ENCODE measurements at regions not wholly inside any gene's neighbourhood (a gene's known extent, or its start where the extent isn't known, plus 50 kb on each side); places are given as distances from the start of the nearest gene placed in this dataset.

- H3K36me3 ChIP-seq (ENCODE audit: control insufficient read depth, insufficient read depth, low read length), result no peaks in the 10 kb centered on the region
- no peaks in the 10 kb centered on the region for H3K4me1 ChIP-seq (ENCODE audit: control insufficient read depth, insufficient read depth, low read length)
- no CpG with 5 or more reads among the region's 4 CpGs for WGBS (ENCODE audit: insufficient coverage, low lambda C conversion rate)
- no peak overlapping the region for H3K27ac ChIP-seq (ENCODE audit: low read length)
- no peaks in the 10 kb centered on the region for H3K9me3 ChIP-seq (ENCODE audit: control insufficient read depth, low read depth, low read length)
- H3K27me3 ChIP-seq (ENCODE audit: control insufficient read depth, insufficient read depth, low read length), result no peaks in the 10 kb centered on the region
- no peak for DNase-seq
- H3K4me3 ChIP-seq (ENCODE audit: low read length), result no peak overlapping the region
Measured at GRCh38 chr6:99219788-99220187, 129.7 kb downstream of the FAXC start.

- H3K4me1 ChIP-seq (ENCODE audit: control insufficient read depth, insufficient read depth, low read length), result no peaks in the 10 kb centered on the region
- H3K36me3 ChIP-seq (ENCODE audit: control insufficient read depth, insufficient read depth, low read length), result no peaks in the 10 kb centered on the region
- no peak for DNase-seq
- H3K4me3 ChIP-seq (ENCODE audit: low read length), result no peak overlapping the region
- H3K27ac ChIP-seq (ENCODE audit: low read length), result no peak overlapping the region
- WGBS (ENCODE audit: insufficient coverage, low lambda C conversion rate), result 74% methylated on average over 2 of the region's 6 CpGs
- no peaks in the 10 kb centered on the region for H3K9me3 ChIP-seq (ENCODE audit: control insufficient read depth, low read depth, low read length)
- H3K27me3 ChIP-seq (ENCODE audit: control insufficient read depth, insufficient read depth, low read length), result no peaks in the 10 kb centered on the region
Measured at GRCh38 chr6:99216959-99217358, 132.5 kb downstream of the FAXC start.

- no peaks in the 10 kb centered on the region for H3K36me3 ChIP-seq (ENCODE audit: control insufficient read depth, insufficient read depth, low read length)
- no peaks in the 10 kb centered on the region for H3K27me3 ChIP-seq (ENCODE audit: control insufficient read depth, insufficient read depth, low read length)
- H3K4me3 ChIP-seq (ENCODE audit: low read length), result no peak overlapping the region
- no peak overlapping the region for H3K27ac ChIP-seq (ENCODE audit: low read length)
- WGBS (ENCODE audit: insufficient coverage, low lambda C conversion rate), result no CpG with 5 or more reads among the region's 2 CpGs
- H3K9me3 ChIP-seq (ENCODE audit: control insufficient read depth, low read depth, low read length), result no peaks in the 10 kb centered on the region
- DNase-seq, result no peak
- H3K4me1 ChIP-seq (ENCODE audit: control insufficient read depth, insufficient read depth, low read length), result no peaks in the 10 kb centered on the region
Measured at GRCh38 chr6:99195986-99196655, 153.4 kb downstream of the FAXC start.

GRCh38 chr6:99192561-99192960 lies 156.9 kb downstream of the FAXC start:
- Histone ChIP-seq H3K36me3 (ENCODE audit: control insufficient read depth, insufficient read depth, low read length) (no peaks in the 10 kb centered on the region), H3K27me3 (ENCODE audit: control insufficient read depth, insufficient read depth, low read length) (no peaks in the 10 kb centered on the region), H3K4me3 (ENCODE audit: low read length) (no peak overlapping the region), H3K9me3 (ENCODE audit: control insufficient read depth, low read depth, low read length) (no peaks in the 10 kb centered on the region), H3K4me1 (ENCODE audit: control insufficient read depth, insufficient read depth, low read length) (no peaks in the 10 kb centered on the region), H3K27ac (ENCODE audit: low read length) (no peak overlapping the region)
- no CpG with 5 or more reads among the region's 4 CpGs for WGBS (ENCODE audit: insufficient coverage, low lambda C conversion rate)
- DNase-seq, result no peak

- no peak for DNase-seq
- Histone ChIP-seq H3K4me3 (ENCODE audit: low read length) (no peak overlapping the region), H3K27ac (ENCODE audit: low read length) (no peak overlapping the region), H3K9me3 (ENCODE audit: control insufficient read depth, low read depth, low read length) (no peaks in the 10 kb centered on the region), H3K27me3 (ENCODE audit: control insufficient read depth, insufficient read depth, low read length) (no peaks in the 10 kb centered on the region), H3K36me3 (ENCODE audit: control insufficient read depth, insufficient read depth, low read length) (no peaks in the 10 kb centered on the region), H3K4me1 (ENCODE audit: control insufficient read depth, insufficient read depth, low read length) (no peaks in the 10 kb centered on the region)
- 83% methylated on average over 1 of the region's 7 CpGs for WGBS (ENCODE audit: insufficient coverage, low lambda C conversion rate)
Measured at GRCh38 chr6:99189823-99190721, 159.4 kb downstream of the FAXC start.

GRCh38 chr6:99187429-99187828 lies 162.0 kb downstream of the FAXC start:
- WGBS (ENCODE audit: insufficient coverage, low lambda C conversion rate), result no CpG with 5 or more reads among the region's 2 CpGs

GRCh38 chr6:99186417-99186816 lies 163.1 kb downstream of the FAXC start:
- no peaks in the 10 kb centered on the region for H3K9me3 ChIP-seq (ENCODE audit: control insufficient read depth, low read depth, low read length)
- no peaks in the 10 kb centered on the region for H3K36me3 ChIP-seq (ENCODE audit: control insufficient read depth, insufficient read depth, low read length)
- WGBS (ENCODE audit: insufficient coverage, low lambda C conversion rate), result 100% methylated on average over 1 of the region's 2 CpGs
- no peaks in the 10 kb centered on the region for H3K27me3 ChIP-seq (ENCODE audit: control insufficient read depth, insufficient read depth, low read length)
- H3K4me1 ChIP-seq (ENCODE audit: control insufficient read depth, insufficient read depth, low read length), result no peaks in the 10 kb centered on the region
- no peak for DNase-seq
- H3K4me3 ChIP-seq (ENCODE audit: low read length), result no peak overlapping the region
- no peak overlapping the region for H3K27ac ChIP-seq (ENCODE audit: low read length)

More at GRCh38 chr6:99187429-99187828, 162.0 kb downstream of the FAXC start:
- H3K4me1 ChIP-seq (ENCODE audit: control insufficient read depth, insufficient read depth, low read length), result no peaks in the 10 kb centered on the region
- no peaks in the 10 kb centered on the region for H3K36me3 ChIP-seq (ENCODE audit: control insufficient read depth, insufficient read depth, low read length)
- H3K4me3 ChIP-seq (ENCODE audit: low read length), result no peak overlapping the region
- no peaks in the 10 kb centered on the region for H3K27me3 ChIP-seq (ENCODE audit: control insufficient read depth, insufficient read depth, low read length)
- H3K9me3 ChIP-seq (ENCODE audit: control insufficient read depth, low read depth, low read length), result no peaks in the 10 kb centered on the region
- no peak overlapping the region for H3K27ac ChIP-seq (ENCODE audit: low read length)
- no peak for DNase-seq

- no peaks in the 10 kb centered on the region for H3K4me1 ChIP-seq (ENCODE audit: control insufficient read depth, insufficient read depth, low read length)
- 80% methylated on average over 1 of the region's 5 CpGs for WGBS (ENCODE audit: insufficient coverage, low lambda C conversion rate)
- DNase-seq, result no peak
- no peaks in the 10 kb centered on the region for H3K27me3 ChIP-seq (ENCODE audit: control insufficient read depth, insufficient read depth, low read length)
- no peaks in the 10 kb centered on the region for H3K9me3 ChIP-seq (ENCODE audit: control insufficient read depth, low read depth, low read length)
- H3K27ac ChIP-seq (ENCODE audit: low read length), result no peak overlapping the region
- H3K4me3 ChIP-seq (ENCODE audit: low read length), result no peak overlapping the region
- no peaks in the 10 kb centered on the region for H3K36me3 ChIP-seq (ENCODE audit: control insufficient read depth, insufficient read depth, low read length)
Measured at GRCh38 chr6:99185525-99185924, 163.9 kb downstream of the FAXC start.

- 80% methylated on average over 1 of the region's 2 CpGs for WGBS (ENCODE audit: insufficient coverage, low lambda C conversion rate)
- Histone ChIP-seq H3K36me3 (ENCODE audit: control insufficient read depth, insufficient read depth, low read length) (no peaks in the 10 kb centered on the region), H3K27ac (ENCODE audit: low read length) (no peak overlapping the region), H3K27me3 (ENCODE audit: control insufficient read depth, insufficient read depth, low read length) (no peaks in the 10 kb centered on the region), H3K4me1 (ENCODE audit: control insufficient read depth, insufficient read depth, low read length) (no peaks in the 10 kb centered on the region), H3K4me3 (ENCODE audit: low read length) (no peak overlapping the region), H3K9me3 (ENCODE audit: control insufficient read depth, low read depth, low read length) (no peaks in the 10 kb centered on the region)
- no peak for DNase-seq
Measured at GRCh38 chr6:99184696-99185095, 164.8 kb downstream of the FAXC start.

- Histone ChIP-seq H3K27ac (ENCODE audit: low read length) (no peak overlapping the region), H3K4me1 (ENCODE audit: control insufficient read depth, insufficient read depth, low read length) (no peaks in the 10 kb centered on the region), H3K4me3 (ENCODE audit: low read length) (no peak overlapping the region), H3K27me3 (ENCODE audit: control insufficient read depth, insufficient read depth, low read length) (no peaks in the 10 kb centered on the region), H3K9me3 (ENCODE audit: control insufficient read depth, low read depth, low read length) (no peaks in the 10 kb centered on the region), H3K36me3 (ENCODE audit: control insufficient read depth, insufficient read depth, low read length) (no peaks in the 10 kb centered on the region)
- DNase-seq, result no peak
- no CpG with 5 or more reads among the region's 1 CpG for WGBS (ENCODE audit: insufficient coverage, low lambda C conversion rate)
Measured at GRCh38 chr6:99183066-99183465, 166.4 kb downstream of the FAXC start.

Data from large intestine (tissue), 3 donors.